SU-DHL-6 (cell line): ENCODE measurements at regions not wholly inside any gene's neighbourhood (a gene's known extent, or its start where the extent isn't known, plus 50 kb on each side); places are given as distances from the start of the nearest gene placed in this dataset.

Experiments used
- CTCF ChIP-seq: fragments of 200-600 bp; sonication (generic); IDR thresholded peaks from one replicate; pipeline ENCODE4 v1.5.1; 2017; ENCODE audit warnings: antibody characterized with exemption, mild to moderate bottlenecking, low read length, moderate library complexity; ENCODE audit not compliant: insufficient read depth, poor library complexity, severe bottlenecking
- EZH2phosphoT487 ChIP-seq: fragments of 200-600 bp; sonication (generic), shearing (Covaris generic); conservative IDR thresholded peaks from 2 replicates; pipeline ENCODE4 v1.6.1; 2018; ENCODE audit warnings: mild to moderate bottlenecking, antibody characterized with exemption, low read length, moderate library complexity, mixed read lengths

GRCh38 chr13:97696921-97697320, 256.6 kb upstream of the IPO5 start:
- no peak for TF ChIP-seq CTCF
- no peak for TF ChIP-seq EZH2phosphoT487
